T-helper 2 cell treated with Interferon-gamma antibody and Interleukin-4, amounts not matched to agents 5 μg/mL and 100 μg/mL, for 36 hours (primary cell): ENCODE measurements at regions not wholly inside any gene's neighbourhood (a gene's known extent, or its start where the extent isn't known, plus 50 kb on each side); places are given as distances from the start of the nearest gene placed in this dataset.
"Not testable (repeated sequence)": the region's sequence is repeated elsewhere in the genome, so short reads cannot be mapped to it uniquely, and the experiment has no call there.

Experiments
- DNase-seq: peaks from one replicate; pipeline ENCODE4 v3.0.0; 2021; ENCODE audit warnings: low spot score
- H3K27ac Mint-ChIP-seq: one replicate; pipeline ENCODE4 v1.8.0; 2021; ENCODE audit warnings: mild to moderate bottlenecking, mixed read lengths
- H3K27me3 Mint-ChIP-seq: one replicate; pipeline ENCODE4 v1.8.0; 2021; ENCODE audit warnings: low read depth, mixed read lengths
- H3K36me3 Mint-ChIP-seq: one replicate; pipeline ENCODE4 v1.8.0; 2021; ENCODE audit warnings: low read depth, mixed read lengths
- H3K4me1 Mint-ChIP-seq: one replicate; pipeline ENCODE4 v1.8.0; 2021; ENCODE audit warnings: low read depth, mixed read lengths
- H3K4me3 Mint-ChIP-seq: one replicate; pipeline ENCODE4 v1.8.0; 2022; ENCODE audit warnings: mild to moderate bottlenecking, moderate library complexity, mixed read lengths
- H3K9me3 Mint-ChIP-seq: one replicate; pipeline ENCODE4 v1.8.0; 2021; ENCODE audit warnings: mixed read lengths

DNA sequence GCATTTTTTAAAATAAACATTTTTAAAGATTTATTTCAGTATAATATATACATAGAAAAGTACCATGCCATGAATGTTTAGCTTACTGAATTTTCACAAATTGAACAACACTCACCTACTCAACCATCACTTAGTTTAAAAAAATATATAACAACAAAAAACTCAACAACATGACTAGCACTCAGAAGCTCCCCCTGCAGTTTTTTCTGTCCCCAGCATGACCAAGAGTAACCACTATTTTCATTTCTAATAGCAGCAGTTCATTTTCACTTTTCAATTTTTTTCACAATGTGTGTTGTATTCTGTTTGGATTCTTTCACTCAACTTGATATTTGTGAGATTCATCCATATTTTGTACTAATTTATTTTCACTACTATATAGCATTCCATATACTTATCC lies 162.3 kb upstream of the POGK start:
- Mint-ChIP-seq H3K4me3 (no peak overlapping the region), H3K27me3 (no peaks in the 10 kb centered on the region), H3K9me3 (no peaks in the 10 kb centered on the region), H3K36me3 (no peaks in the 10 kb centered on the region), H3K27ac (no peak overlapping the region), H3K4me1 (peaks cover 6% of the 10 kb centered on the region)
- DNase-seq, result no peak

DNA sequence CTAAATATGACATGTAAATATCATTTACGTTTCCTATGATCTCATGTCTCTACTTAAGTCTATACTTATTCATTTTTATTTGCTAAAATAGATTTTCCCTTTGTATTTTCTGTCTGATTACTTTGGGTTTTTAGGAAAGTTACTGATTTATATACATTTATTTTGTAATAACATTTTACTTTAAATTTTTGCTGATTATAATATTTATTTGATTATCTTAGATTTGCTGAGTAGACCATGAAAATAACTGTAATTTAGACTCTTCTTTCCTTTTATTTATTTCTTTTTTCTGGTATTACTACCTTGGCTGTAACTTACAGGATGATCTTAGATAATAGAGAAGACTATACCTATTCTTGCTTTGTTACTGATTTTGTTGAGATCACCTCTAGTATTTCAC lies 159.9 kb upstream of the POGK start:
- no peaks in the 10 kb centered on the region for H3K4me1 Mint-ChIP-seq
- H3K9me3 Mint-ChIP-seq, result no peaks in the 10 kb centered on the region
- no peaks in the 10 kb centered on the region for H3K36me3 Mint-ChIP-seq
- H3K4me3 Mint-ChIP-seq, result no peak overlapping the region
- H3K27ac Mint-ChIP-seq, result no peak overlapping the region
- no peaks in the 10 kb centered on the region for H3K27me3 Mint-ChIP-seq
- no peak for DNase-seq

DNA sequence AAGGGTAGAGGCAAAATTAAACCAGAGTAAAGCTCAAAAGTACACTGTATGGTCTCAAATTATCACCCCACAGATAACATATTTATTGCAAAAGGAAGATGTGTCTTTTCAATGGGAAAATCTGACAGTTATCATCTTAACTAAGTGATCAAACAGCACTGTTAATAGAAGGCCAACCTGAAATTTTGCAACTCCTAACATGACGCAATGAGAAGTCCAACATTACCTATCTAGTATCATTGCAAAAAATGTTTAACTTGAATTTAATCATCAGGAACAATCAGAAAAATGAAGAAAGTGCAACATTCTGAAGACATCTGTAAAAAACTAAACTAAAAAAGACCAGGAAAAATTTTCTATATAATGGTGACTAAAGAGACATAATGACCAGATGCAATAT lies 156.7 kb upstream of the POGK start:
- Mint-ChIP-seq H3K27me3 (no peaks in the 10 kb centered on the region), H3K4me3 (no peak overlapping the region), H3K36me3 (no peaks in the 10 kb centered on the region), H3K9me3 (peaks cover 6% of the 10 kb centered on the region), H3K27ac (no peak overlapping the region), H3K4me1 (no peaks in the 10 kb centered on the region)
- DNase-seq, result no peak

DNA sequence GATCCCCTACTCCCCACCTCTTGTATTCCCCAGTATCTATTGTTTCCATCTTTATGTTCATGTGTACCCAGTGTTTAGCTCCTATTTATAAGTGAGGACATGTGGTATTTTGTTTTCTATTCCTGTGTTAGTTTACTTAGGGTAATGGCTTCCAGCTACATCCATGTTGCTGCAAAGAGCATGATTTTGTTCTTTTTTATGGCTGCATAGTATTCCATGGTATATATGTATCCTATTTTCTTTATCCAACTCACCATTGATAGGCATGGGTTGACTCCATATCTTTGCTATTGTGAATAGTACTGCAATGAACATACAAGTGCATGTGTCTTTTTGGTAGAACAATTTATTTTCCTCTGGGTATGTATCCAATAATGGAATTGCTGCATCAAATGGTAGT lies 154.6 kb upstream of the POGK start:
- H3K36me3 Mint-ChIP-seq, DNase-seq, H3K4me3 Mint-ChIP-seq, H3K27ac Mint-ChIP-seq, H3K4me1 Mint-ChIP-seq, H3K27me3 Mint-ChIP-seq, H3K9me3 Mint-ChIP-seq: not testable (repeated sequence)

DNA sequence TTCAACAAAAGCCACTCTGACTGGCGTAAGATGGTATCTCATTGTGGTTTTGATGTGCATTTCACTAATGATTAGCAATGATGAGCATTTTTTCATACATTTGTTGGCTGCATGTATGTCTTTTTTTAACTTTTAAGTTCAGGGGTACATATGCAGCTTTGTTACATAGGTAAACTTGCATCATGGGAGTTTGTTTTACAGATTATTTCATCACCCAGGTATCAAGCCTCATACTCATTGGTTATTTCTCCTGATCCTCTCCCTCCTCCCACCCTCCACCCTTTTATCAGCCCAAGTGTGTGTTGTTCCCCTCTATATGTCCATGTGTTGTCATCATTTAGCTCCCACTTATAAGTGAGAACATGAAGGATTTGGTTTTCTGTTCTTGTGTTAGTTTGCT lies 154.1 kb upstream of the POGK start:
- no peak overlapping the region for H3K27ac Mint-ChIP-seq

DNA sequence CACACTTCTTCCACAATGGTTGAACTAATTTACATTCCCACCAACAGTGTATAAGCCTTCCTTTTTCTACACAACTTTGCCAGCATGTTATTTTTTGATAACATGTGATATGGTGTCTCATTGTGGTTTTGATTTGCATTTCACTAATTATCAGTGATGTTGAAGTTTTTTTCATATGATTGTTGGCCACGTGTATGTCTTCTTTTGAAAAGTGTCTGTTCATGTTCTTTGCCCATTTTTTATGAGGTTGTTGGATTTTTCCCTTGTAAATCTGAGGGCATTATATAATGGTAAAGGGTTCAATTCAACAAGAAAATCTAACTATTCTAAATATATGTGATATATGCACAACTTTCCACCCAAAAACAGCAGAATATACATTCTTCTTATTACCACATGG lies 153.4 kb upstream of the POGK start:
- not testable (repeated sequence) for H3K9me3 Mint-ChIP-seq, H3K4me3 Mint-ChIP-seq, H3K27me3 Mint-ChIP-seq, H3K36me3 Mint-ChIP-seq, H3K4me1 Mint-ChIP-seq, DNase-seq, H3K27ac Mint-ChIP-seq

More for the DNA sequence above, 154.1 kb upstream of the POGK start:
- H3K4me1 Mint-ChIP-seq, result no peaks in the 10 kb centered on the region
- H3K36me3 Mint-ChIP-seq, result no peaks in the 10 kb centered on the region
- no peak overlapping the region for H3K4me3 Mint-ChIP-seq
- DNase-seq, result no peak
- no peaks in the 10 kb centered on the region for H3K27me3 Mint-ChIP-seq
- peaks cover 6% of the 10 kb centered on the region for H3K9me3 Mint-ChIP-seq

DNA sequence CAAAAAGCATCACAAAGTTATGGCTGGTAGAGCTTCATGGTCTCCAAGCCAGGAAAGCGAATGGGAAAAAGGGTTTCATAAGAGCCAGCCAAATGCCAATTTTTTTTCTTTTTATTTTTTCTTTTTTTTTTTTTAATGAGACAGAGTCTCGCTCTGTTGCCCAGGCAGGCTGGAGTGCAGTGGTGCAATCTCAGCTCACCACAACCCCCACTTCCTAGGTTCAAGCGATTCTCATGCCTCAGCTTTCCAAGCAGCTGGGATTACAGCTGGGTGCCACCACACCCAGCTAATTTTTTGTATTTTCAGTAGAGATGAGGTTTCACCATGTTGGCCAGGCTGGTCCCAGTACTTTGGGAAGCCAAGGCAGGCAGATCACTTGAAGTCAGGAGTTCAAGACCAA lies 148.7 kb upstream of the POGK start:
- H3K27ac Mint-ChIP-seq, H3K4me3 Mint-ChIP-seq, DNase-seq, H3K9me3 Mint-ChIP-seq, H3K36me3 Mint-ChIP-seq, H3K27me3 Mint-ChIP-seq, H3K4me1 Mint-ChIP-seq: not testable (repeated sequence)

DNA sequence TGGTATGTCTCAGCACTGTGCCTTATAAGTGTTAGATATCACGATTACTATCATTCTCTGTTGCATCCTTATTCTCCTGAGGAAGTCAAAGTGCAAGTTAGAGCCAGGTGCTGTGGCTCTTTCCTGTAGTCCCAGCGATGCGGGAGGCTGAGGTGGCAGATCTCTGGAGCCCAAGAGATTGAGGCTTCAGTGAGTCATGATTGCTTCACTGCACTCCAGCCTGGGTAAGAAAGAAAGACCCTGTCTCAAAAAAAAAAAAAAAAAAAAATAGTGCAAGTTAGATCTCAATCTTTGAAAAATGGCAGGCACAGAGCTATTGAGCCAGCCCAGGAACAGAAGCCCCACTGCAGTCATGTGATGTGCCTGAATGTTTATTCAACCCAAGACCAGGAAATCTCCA lies 147.8 kb upstream of the POGK start:
- H3K9me3 Mint-ChIP-seq, result no peaks in the 10 kb centered on the region
- no peaks in the 10 kb centered on the region for H3K4me1 Mint-ChIP-seq
- no peak overlapping the region for H3K4me3 Mint-ChIP-seq
- H3K27ac Mint-ChIP-seq, result no peak overlapping the region
- H3K27me3 Mint-ChIP-seq, result no peaks in the 10 kb centered on the region
- H3K36me3 Mint-ChIP-seq, result no peaks in the 10 kb centered on the region
- no peak for DNase-seq

DNA sequence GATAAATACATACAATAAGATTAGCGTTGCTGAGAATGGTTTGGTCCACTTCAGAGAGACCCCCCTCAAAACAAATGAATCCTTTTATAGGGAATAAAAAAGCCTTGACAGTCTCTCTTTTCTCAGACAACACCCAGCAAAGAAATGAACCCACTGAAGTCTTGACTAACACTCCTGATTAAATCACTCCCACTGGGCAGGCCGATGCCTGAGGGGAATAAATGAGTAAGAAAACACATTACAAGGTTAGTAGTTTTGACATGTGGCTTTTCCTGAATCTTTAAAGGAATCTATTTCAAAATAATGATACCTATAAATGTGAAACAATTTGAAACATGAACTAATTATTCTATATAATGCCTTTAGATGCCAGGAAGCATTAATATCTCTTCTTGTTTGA lies 146.9 kb upstream of the POGK start:
- H3K27me3 Mint-ChIP-seq, result no peaks in the 10 kb centered on the region
- no peaks in the 10 kb centered on the region for H3K9me3 Mint-ChIP-seq
- no peak for DNase-seq
- H3K27ac Mint-ChIP-seq, result no peak overlapping the region
- H3K4me1 Mint-ChIP-seq, result no peaks in the 10 kb centered on the region
- no peak overlapping the region for H3K4me3 Mint-ChIP-seq
- no peaks in the 10 kb centered on the region for H3K36me3 Mint-ChIP-seq

DNA sequence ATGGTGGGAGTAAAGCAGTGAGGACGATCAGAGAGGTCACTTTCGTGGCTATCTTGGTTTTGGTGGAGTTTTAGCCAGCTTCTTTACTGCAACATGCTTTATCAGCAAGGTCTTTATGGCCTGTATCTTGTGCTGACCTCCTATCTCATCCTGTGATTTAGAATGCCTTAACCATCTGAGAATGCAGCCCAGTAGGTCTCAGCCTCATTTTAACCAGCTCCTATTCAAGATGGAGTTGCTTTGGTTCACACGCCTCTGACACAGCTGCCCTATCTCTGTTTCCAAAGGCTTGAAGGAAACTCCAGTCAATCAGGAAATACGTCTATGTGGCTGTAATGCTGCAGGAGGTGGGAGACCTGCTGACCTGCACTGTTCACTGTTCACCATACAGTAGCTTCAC lies 146.1 kb upstream of the POGK start:
- H3K27ac Mint-ChIP-seq, result no peak overlapping the region
- H3K36me3 Mint-ChIP-seq, result no peaks in the 10 kb centered on the region
- H3K4me3 Mint-ChIP-seq, result no peak overlapping the region
- H3K9me3 Mint-ChIP-seq, result no peaks in the 10 kb centered on the region
- no peaks in the 10 kb centered on the region for H3K27me3 Mint-ChIP-seq
- no peaks in the 10 kb centered on the region for H3K4me1 Mint-ChIP-seq
- DNase-seq, result no peak

DNA sequence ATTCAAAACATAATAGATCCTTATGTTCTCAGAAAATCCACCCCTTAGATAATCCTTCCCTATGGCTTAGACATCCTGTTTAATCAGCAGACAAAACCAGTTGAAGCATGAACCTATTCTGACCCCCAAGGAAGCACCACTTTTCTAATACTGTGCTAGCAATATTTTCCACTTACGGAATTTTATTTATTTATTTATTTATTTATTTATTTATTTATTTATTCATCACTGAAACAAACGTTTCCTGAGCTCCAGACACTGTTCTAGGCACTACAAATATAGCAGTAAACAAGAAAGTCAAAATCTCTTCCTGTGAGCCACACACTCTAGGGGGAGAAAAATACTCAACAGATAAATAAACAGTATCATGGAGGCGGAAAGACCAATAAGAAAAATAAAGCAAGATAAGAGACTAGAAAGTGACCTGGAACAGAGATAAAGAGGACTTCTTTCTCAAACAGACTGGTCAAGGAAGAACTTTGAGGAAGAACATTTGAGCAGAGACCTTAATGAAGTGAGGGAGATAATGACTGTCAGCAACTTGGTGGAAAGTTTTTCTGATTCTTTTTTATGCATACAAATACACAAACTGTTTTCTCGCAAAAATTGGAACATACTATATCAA lies 145.5 kb upstream of the POGK start:
- Mint-ChIP-seq H3K4me3 (no peak overlapping the region), H3K27me3 (no peaks in the 10 kb centered on the region), H3K9me3 (no peaks in the 10 kb centered on the region), H3K4me1 (no peaks in the 10 kb centered on the region), H3K36me3 (no peaks in the 10 kb centered on the region), H3K27ac (no peak overlapping the region)
- no peak for DNase-seq

DNA sequence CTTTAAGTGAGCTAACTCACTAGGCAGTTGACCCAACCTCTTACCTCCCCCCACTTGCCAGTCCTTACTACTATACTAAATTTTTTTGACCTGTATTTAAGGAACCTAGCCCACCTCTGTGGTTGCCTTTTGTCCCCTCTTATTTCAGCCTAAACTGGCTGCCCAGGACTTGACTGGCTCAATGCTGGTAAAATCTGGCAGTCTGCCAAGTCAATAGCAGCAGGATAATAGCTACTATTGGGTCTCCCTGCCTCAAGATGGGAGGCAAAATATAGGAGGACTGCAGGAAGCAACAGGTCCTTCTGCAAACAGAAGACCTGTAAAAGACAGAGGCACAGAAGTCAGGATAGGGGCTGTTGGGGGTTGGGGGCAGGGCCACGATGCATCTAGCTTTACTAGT lies 144.2 kb upstream of the POGK start:
- Mint-ChIP-seq H3K4me1 (no peaks in the 10 kb centered on the region), H3K27me3 (no peaks in the 10 kb centered on the region), H3K27ac (no peak overlapping the region), H3K4me3 (no peak overlapping the region), H3K9me3 (no peaks in the 10 kb centered on the region), H3K36me3 (no peaks in the 10 kb centered on the region)
- no peak for DNase-seq

DNA sequence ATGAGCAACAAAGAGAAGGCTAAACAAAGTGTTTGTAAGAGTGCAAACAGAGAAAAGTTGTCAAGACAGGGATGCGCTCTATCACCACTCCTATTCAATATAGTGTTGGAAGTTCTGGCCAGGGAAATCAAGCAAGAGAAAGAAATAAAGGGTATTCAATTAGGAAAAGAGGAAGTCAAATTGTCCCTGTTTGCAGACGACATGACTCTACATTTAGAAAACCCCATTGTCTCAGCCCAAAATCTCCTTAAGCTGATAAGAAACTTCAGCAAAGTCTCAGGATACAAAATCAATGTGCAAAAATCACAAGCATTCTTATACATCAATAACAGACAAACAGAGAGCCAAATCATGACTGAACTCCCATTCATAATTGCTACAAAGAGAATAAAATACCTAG lies 143.4 kb upstream of the POGK start:
- not testable (repeated sequence) for H3K9me3 Mint-ChIP-seq, H3K36me3 Mint-ChIP-seq, H3K27ac Mint-ChIP-seq, H3K4me3 Mint-ChIP-seq, H3K27me3 Mint-ChIP-seq, H3K4me1 Mint-ChIP-seq, DNase-seq

DNA sequence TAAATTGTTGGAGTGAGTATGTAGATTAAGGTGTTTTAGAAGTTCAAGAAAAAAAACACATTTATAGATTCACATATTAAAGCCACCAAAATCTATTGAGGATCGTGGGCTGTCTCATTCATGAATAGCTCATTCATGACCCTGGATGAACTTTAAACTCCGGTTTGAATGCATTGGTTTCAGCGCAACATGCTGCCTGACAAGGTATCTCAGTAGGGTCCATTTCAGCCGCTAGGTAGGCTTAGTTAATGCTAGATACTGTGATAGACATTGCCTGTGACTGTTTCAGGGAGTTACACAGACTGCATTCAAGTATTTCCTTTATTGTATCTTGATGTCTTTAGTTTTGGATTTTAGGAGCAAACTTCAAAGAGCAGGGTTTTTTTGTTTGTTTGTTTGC lies 140.5 kb upstream of the POGK start:
- no peak for DNase-seq
- Mint-ChIP-seq H3K4me1 (no peaks in the 10 kb centered on the region), H3K36me3 (no peaks in the 10 kb centered on the region), H3K9me3 (no peaks in the 10 kb centered on the region), H3K27ac (no peak overlapping the region), H3K27me3 (no peaks in the 10 kb centered on the region), H3K4me3 (no peak overlapping the region)

DNA sequence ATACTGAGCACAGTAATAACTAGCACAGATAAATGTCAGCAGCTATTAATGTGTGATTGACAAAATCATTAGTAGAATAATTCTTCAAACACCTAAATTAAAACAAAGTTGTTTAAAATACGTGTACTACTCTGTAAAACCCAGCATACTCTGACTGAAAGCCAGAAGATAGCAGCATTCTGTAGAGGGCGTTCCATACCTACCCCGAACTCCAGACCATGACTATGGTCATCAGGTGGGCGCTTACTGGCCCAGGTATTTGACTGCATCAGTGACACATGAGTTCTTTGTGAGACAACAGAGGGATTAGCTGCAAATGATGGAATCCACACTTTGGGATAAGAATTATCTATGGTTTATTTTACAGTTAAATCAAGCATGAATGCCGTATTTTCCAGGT lies 139.7 kb upstream of the POGK start:
- Mint-ChIP-seq H3K27ac (no peak overlapping the region), H3K9me3 (no peaks in the 10 kb centered on the region), H3K4me3 (no peak overlapping the region), H3K4me1 (no peaks in the 10 kb centered on the region), H3K27me3 (no peaks in the 10 kb centered on the region), H3K36me3 (no peaks in the 10 kb centered on the region)
- no peak for DNase-seq
